ENCODE measurements at regions not wholly inside any gene's neighbourhood (a gene's known extent, or its start where the extent isn't known, plus 50 kb on each side); places are given as distances from the start of the nearest gene placed in this dataset.
"Not testable (repeated sequence)": the region's sequence is repeated elsewhere in the genome, so short reads cannot be mapped to it uniquely, and the experiment has no call there.

DNA sequence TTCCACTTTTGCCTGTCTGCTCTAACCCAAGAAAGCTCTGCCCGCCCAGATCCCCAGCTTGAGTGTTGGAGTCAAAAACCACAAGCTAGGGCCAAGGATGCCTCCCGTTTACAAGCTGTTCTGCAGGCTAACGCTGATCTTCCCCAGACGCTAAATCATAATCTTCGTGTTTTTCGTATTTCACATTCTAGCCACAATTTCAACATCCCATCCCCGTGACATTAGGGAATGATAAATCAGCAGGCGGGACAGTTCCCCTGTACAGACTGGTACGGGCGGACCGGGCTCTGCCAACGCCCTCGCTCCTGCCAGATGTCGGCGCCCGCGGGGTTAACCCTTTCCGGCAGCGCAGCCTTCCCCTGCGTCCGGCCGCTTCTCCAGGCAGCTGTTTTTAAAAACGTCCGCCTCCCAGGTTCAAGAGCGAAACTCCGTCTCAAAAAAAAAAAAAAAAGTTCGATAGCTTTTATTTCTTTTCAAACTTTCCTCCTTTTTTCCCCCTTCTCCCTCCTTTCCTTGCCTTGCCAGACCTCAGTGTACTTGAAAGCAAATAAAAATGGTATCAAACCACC lies 81.0 kb upstream of the BNC1 start:
- H3K4me2 ChIP-seq: peak overlapping the region; percentile 66 to 89 (median 78)
- peak overlapping the region; percentile 27 to 58 (median 38); a peak in 18 of 22 replicates for H3K9ac ChIP-seq
- H3K4me3 ChIP-seq: peak overlapping the region; percentile 25 to 60 (median 48); a peak in 18 of 20 replicates
- H3K4me1 ChIP-seq: peaks cover 12 to 35% (median 20%) of the 10 kb centered on the region in 10 experiments
- H4K20me1 ChIP-seq: no peaks in the 10 kb centered on the region
- peaks cover 5 to 12% (median 9%) of the 10 kb centered on the region in 11 experiments; a peak in 21 of 22 replicates for H3K9me3 ChIP-seq (replicated peaks in 1 of 11)
- peaks cover 0 to 7% (median 0%) of the 10 kb centered on the region in 11 experiments; a peak in 1 of 22 replicates for H3K27me3 ChIP-seq
- TF ChIP-seq Cebpa-rat (IDR thresholded peaks at IDR 0.05): no peak; a peak in 1 of 22 replicates
- no peaks in the 10 kb centered on the region for H3K36me3 ChIP-seq
- peak overlapping the region in 10 of 11 experiments; percentile 35 to 60 (median 48); a peak in 20 of 22 replicates for H3K27ac ChIP-seq

DNA sequence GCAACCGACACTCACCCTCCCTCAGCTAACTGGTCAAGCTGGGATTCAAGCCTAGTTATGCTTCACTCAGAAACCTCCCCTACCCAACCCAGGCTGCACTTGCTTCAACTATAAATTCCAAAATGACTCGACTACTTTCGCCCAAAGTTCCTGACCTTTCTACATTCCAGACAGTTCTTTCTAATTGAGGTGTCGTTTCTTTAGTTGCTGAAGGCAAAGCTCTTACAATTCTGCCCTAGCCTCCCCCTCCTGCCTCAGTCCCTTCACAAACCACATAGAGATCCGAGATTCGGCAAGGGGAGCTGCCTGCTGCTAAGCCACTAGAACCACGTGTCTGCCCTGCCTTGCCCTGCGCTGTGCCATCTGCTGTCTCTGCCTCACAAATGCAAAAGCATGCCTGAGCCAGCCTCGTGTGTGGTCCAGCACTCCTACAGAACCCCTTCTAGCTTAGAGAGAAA lies 74.7 kb upstream of the SH3GL3 start:
- H3K4me2 ChIP-seq: no peak overlapping the region
- H3K4me3 ChIP-seq: no peak overlapping the region
- no peak for TF ChIP-seq Cebpa-rat (IDR thresholded peaks at IDR 0.05)
- no peaks in the 10 kb centered on the region for H4K20me1 ChIP-seq
- H3K36me3 ChIP-seq: no peaks in the 10 kb centered on the region
- H3K27ac ChIP-seq: no peak overlapping the region
- no peak overlapping the region for H3K9ac ChIP-seq
- H3K9me3 ChIP-seq (replicated peaks in 1 of 11): no peaks in the 10 kb centered on the region
- H3K4me1 ChIP-seq: peaks cover 0 to 7% (median under 1%) of the 10 kb centered on the region in 10 experiments; a peak in 3 of 20 replicates
- no peaks in the 10 kb centered on the region for H3K27me3 ChIP-seq

DNA sequence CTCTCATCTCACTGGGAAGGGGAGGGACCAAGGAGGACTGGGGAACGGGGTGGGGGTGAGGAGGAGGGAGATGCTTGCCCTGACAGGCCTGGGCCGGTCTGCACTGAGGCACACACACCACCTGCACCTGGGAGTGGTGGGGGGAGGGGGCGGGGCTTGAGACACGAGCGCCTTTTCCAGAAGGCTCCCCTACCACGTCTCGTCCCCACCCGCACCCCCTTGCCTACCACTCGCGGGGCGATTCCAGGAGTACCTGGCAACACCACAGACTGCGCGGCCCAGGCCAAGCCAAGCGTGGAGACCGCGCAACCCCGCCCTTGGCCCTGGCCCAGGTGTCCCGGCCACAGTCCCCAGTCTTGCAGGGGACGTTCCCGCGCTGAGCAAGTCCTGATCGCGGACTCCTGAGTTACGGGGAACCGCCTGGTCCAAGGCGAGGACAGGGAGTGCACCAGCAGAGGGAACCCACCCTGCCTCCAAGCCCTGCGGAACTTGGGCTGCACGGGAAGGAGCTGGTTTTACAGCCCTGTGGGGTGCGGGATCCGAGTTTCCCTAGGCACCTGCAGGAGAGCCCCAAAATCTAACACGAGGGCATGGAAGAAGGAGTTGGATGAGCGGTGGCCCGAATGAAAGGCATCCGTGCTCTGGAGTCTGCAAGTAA lies 68.1 kb upstream of the SH3GL3 start:
- H3K27me3 ChIP-seq: no peaks in the 10 kb centered on the region
- no peaks in the 10 kb centered on the region for H3K36me3 ChIP-seq
- H4K20me1 ChIP-seq: no peaks in the 10 kb centered on the region
- TF ChIP-seq Cebpa-rat (IDR thresholded peaks at IDR 0.05): no peak
- no peak overlapping the region for H3K9ac ChIP-seq
- H3K4me1 ChIP-seq: peaks cover 0 to 14% (median 8%) of the 10 kb centered on the region in 10 experiments; a peak in 12 of 20 replicates
- H3K27ac ChIP-seq: no peak overlapping the region
- H3K4me2 ChIP-seq: no peak overlapping the region
- H3K4me3 ChIP-seq: no peak overlapping the region
- H3K9me3 ChIP-seq (replicated peaks in 1 of 11): peaks cover 0 to 9% (median 0%) of the 10 kb centered on the region in 11 experiments; a peak in 1 of 22 replicates

DNA sequence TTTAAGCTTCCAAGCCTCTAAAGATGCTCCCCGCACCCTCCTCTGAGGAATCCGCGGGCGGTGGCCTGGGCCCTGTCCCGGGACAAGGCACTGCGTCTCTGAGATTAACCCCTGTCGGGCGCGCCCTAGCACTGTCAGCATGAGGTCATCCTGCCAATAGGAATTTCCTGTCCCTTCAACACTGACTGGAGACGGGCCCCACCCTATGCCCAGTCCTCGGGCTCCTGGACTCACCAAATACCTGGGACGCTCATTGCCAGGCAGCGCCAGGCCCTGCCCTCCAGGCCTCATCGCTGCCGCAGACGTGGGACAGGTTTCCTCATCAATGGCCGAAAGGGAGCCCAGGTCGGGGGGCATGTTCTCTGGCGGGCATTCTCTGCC lies 67.6 kb upstream of the SH3GL3 start:
- H3K4me2 ChIP-seq: no peak overlapping the region

DNA sequence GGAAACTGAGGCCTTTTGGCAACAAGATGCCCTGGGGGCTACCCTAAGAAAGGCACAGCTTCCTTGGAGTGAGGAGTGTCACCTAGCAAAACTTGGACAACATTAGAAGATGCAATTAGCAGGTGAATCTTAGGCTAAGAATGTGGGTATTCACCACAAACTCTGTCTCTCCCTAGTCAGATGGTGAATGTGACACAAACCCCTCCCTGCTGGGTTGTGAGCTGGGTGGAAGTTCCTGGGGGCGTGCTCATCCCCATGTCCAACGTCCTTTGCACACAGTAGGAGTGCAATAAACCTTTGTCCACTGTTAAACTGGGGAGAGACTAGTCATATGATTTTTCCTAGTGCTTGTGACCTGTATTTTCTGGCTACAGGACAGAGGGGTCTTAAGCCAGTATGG lies 67.1 kb upstream of the SH3GL3 start:
- no peak overlapping the region for H3K4me3 ChIP-seq
- H3K27me3 ChIP-seq: no peaks in the 10 kb centered on the region
- H3K4me2 ChIP-seq: 0 out of 22 replicates have a peak overlapping the region, but pooled peaks of 2 of the 11 experiments have one; percentile 2 to 32
- H3K27ac ChIP-seq: no peak overlapping the region
- no peaks in the 10 kb centered on the region for H3K36me3 ChIP-seq
- H3K4me1 ChIP-seq: peaks cover 0 to 12% (median 8%) of the 10 kb centered on the region in 10 experiments; a peak in 12 of 20 replicates
- H3K9me3 ChIP-seq (replicated peaks in 1 of 11): peaks cover 0 to 9% (median 0%) of the 10 kb centered on the region in 11 experiments; a peak in 1 of 22 replicates
- no peak for TF ChIP-seq Cebpa-rat (IDR thresholded peaks at IDR 0.05)
- no peaks in the 10 kb centered on the region for H4K20me1 ChIP-seq
- H3K9ac ChIP-seq: no peak overlapping the region

More for the DNA sequence above, 67.6 kb upstream of the SH3GL3 start:
- Histone ChIP-seq H3K9me3 (replicated peaks in 1 of 11) (peaks cover 0 to 9% (median 0%) of the 10 kb centered on the region in 11 experiments; a peak in 1 of 22 replicates), H3K4me3 (no peak overlapping the region), H3K27ac (no peak overlapping the region), H3K27me3 (no peaks in the 10 kb centered on the region), H4K20me1 (no peaks in the 10 kb centered on the region), H3K36me3 (no peaks in the 10 kb centered on the region), H3K4me1 (peaks cover 0 to 14% (median 8%) of the 10 kb centered on the region in 10 experiments; a peak in 12 of 20 replicates), H3K9ac (no peak overlapping the region)
- TF ChIP-seq Cebpa-rat (IDR thresholded peaks at IDR 0.05): no peak

DNA sequence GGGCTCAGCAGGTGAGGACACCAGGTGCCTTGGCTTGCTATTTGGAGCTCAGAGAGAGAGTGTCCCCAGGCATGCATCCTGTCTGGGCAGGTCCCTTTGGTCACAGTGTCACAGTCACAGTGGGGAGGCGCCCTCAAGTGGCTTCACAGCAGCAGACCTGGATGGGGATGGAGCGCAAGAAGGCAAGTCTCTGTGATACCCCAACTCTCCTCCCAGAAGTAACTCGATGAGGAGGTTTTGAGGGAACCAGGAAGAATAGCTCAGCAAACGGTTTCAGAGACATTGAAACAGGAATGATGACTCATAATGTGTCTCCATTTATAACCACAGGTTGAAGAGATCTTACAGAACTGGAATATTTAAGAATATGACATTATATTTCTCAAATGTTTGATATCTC lies 66.5 kb upstream of the SH3GL3 start:
- H3K4me2 ChIP-seq: peak overlapping the region in 8 of 11 experiments; percentile 19 to 46 (median 26); a peak in 7 of 22 replicates
- TF ChIP-seq Cebpa-rat (IDR thresholded peaks at IDR 0.05): no peak
- no peak overlapping the region for H3K4me3 ChIP-seq
- no peak overlapping the region for H3K9ac ChIP-seq
- H3K36me3 ChIP-seq: no peaks in the 10 kb centered on the region
- peaks cover 0 to 9% (median 0%) of the 10 kb centered on the region in 11 experiments; a peak in 1 of 22 replicates for H3K9me3 ChIP-seq (replicated peaks in 1 of 11)
- H3K27ac ChIP-seq: no peak overlapping the region
- H4K20me1 ChIP-seq: no peaks in the 10 kb centered on the region
- peaks cover 0 to 12% (median 8%) of the 10 kb centered on the region in 10 experiments; a peak in 11 of 20 replicates for H3K4me1 ChIP-seq
- no peaks in the 10 kb centered on the region for H3K27me3 ChIP-seq

DNA sequence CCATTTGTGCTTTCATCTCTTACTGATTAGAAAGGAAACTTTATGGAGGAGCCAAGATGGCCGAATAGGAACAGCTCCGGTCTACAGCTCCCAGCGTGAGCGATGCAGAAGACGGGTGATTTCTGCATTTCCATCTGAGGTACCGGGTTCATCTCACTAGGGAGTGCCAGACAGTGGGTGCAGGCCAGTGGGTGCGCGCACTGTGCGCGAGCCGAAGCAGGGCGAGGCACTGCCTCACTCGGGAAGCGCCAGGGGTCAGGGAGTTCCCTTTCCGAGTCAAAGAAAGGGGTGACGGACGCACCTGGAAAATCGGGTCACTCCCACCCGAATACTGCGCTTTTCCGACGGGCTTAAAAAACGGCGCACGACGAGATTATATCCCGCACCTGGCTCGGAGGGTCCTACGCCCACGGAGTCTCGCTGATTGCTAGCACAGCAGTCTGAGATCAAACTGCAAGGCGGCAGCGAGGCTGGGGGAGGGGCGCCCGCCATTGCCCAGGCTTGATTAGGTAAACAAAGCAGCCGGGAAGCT lies 63.5 kb upstream of the SH3GL3 start:
- not testable (repeated sequence) for H3K9me3 ChIP-seq (replicated peaks in 1 of 11); H3K9ac ChIP-seq; H3K27ac ChIP-seq; H3K36me3 ChIP-seq; H3K4me3 ChIP-seq; H3K4me2 ChIP-seq; H4K20me1 ChIP-seq; H3K27me3 ChIP-seq
- H3K4me1 ChIP-seq: peaks cover 0 to 12% (median 8%) of the 10 kb centered on the region in 10 experiments; a peak in 11 of 20 replicates

DNA sequence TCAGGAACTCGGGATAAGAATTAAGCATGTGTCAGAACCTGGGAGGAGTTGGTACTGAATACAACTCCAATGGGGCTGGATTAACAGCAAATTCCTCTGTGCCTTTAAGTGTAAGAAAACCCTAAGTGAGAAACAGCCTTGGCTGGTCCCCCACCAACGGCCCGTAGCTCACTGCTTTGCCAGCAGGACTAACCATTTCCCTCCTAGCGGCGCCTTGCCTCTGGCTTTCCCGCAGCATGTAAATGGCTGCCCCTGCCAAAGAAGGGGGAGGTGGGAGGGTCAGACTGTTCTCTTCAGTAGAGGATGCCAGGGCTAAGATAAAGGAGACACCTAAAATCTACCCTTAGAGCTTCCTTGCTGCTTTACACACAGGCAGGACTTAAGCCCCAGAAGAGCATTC lies 51.0 kb upstream of the SH3GL3 start:
- H3K36me3 ChIP-seq: no peaks in the 10 kb centered on the region
- H3K9me3 ChIP-seq (replicated peaks in 1 of 11): peaks cover 0 to 11% (median 0%) of the 10 kb centered on the region in 11 experiments; a peak in 2 of 22 replicates
- no peak for TF ChIP-seq Cebpa-rat (IDR thresholded peaks at IDR 0.05)
- no peaks in the 10 kb centered on the region for H4K20me1 ChIP-seq
- peak overlapping the region in 4 of 11 experiments; percentile 12 to 35 (median 22); a peak in 4 of 22 replicates for H3K9ac ChIP-seq
- peak overlapping the region; percentile 12 to 80 (median 63); a peak in 19 of 22 replicates for H3K4me2 ChIP-seq
- peaks cover 0 to 52% (median 40%) of the 10 kb centered on the region in 10 experiments; a peak in 16 of 20 replicates for H3K4me1 ChIP-seq
- H3K27me3 ChIP-seq: no peaks in the 10 kb centered on the region
- peak overlapping the region in 3 of 11 experiments; percentile 3 to 44 (median 14); a peak in 4 of 22 replicates for H3K27ac ChIP-seq
- peak overlapping the region in 1 of 10 experiments; percentile 21; a peak in 1 of 20 replicates for H3K4me3 ChIP-seq

Data from BLaER1 treated with 17β-estradiol and CSF1 and Interleukin-3, amounts not matched to agents 10 nM and 100 nM (cell line).